ENCODE measurements at regions not wholly inside any gene's neighbourhood (a gene's known extent, or its start where the extent isn't known, plus 50 kb on each side); places are given as distances from the start of the nearest gene placed in this dataset.

- H3K27ac ChIP-seq: no peak overlapping the region
- no peak for DNase-seq (ENCODE audit: low spot score)
- TF ChIP-seq CTCF (IDR thresholded peaks at IDR 0.05): no peak
- H3K4me3 ChIP-seq: no peak overlapping the region
Observed at GRCh38 chr3:128560768-128561167, 67.8 kb upstream of the GATA2 start.

GRCh38 chr3:128559486-128560225 is 66.7 kb upstream of the GATA2 start:
- no peak for TF ChIP-seq CTCF (IDR thresholded peaks at IDR 0.05)
- Histone ChIP-seq H3K27ac (no peak overlapping the region), H3K4me3 (no peak overlapping the region)
- DNase-seq (ENCODE audit: low spot score): no peak

GRCh38 chr3:128557531-128558280 is 64.7 kb upstream of the GATA2 start:
- TF ChIP-seq CTCF (IDR thresholded peaks at IDR 0.05): no peak
- DNase-seq (ENCODE audit: low spot score): no peak
- H3K4me3 ChIP-seq: no peak overlapping the region
- no peak overlapping the region for H3K27ac ChIP-seq

GRCh38 chr3:128556907-128557306 is 63.9 kb upstream of the GATA2 start:
- no peak for TF ChIP-seq CTCF (IDR thresholded peaks at IDR 0.05)
- H3K27ac ChIP-seq: no peak overlapping the region
- no peak for DNase-seq (ENCODE audit: low spot score)

GRCh38 chr3:128556384-128556783 is 63.4 kb upstream of the GATA2 start:
- H3K27ac ChIP-seq: no peak overlapping the region
- H3K4me3 ChIP-seq: no peak overlapping the region
- TF ChIP-seq CTCF (IDR thresholded peaks at IDR 0.05): no peak
- no peak for DNase-seq (ENCODE audit: low spot score)

More at GRCh38 chr3:128556907-128557306, 63.9 kb upstream of the GATA2 start:
- H3K4me3 ChIP-seq: no peak overlapping the region

GRCh38 chr3:128555841-128556240 is 62.8 kb upstream of the GATA2 start:
- no peak for TF ChIP-seq CTCF (IDR thresholded peaks at IDR 0.05)
- Histone ChIP-seq H3K4me3 (no peak overlapping the region), H3K27ac (peak overlapping the region in 1 of 2 donors; percentile 45)
- no peak for DNase-seq (ENCODE audit: low spot score)
